Loucy (cell line): ENCODE measurements at regions not wholly inside any gene's neighbourhood (a gene's known extent, or its start where the extent isn't known, plus 50 kb on each side); places are given as distances from the start of the nearest gene placed in this dataset.
A peak's percentile ranks its signal among the peaks of the same experiment; 100 is the strongest.

Experiments
- H2AFZ ChIP-seq: fragments of 200-600 bp; sonication (generic); 2 replicates; pipeline ENCODE4 v1.6.0; 2016; ENCODE audit warnings: antibody characterized with exemption, mild to moderate bottlenecking, low read length, moderate library complexity
- H3F3A ChIP-seq: fragments of 200-600 bp; 2 replicates; pipeline ENCODE4 v1.6.0; 2016; ENCODE audit warnings: antibody characterized with exemption, low read depth, mild to moderate bottlenecking
- H3K27me3 ChIP-seq: fragments of 200-600 bp; sonication (generic); 2 replicates; pipeline ENCODE4 v1.6.1; 2014; ENCODE audit warnings: low read length, mild to moderate bottlenecking; ENCODE audit not compliant: insufficient read depth, poor library complexity, severe bottlenecking
- H3K36me3 ChIP-seq: fragments of 200-600 bp; sonication (generic); 2 replicates; pipeline ENCODE4 v1.6.1; 2016; ENCODE audit warnings: low read length; ENCODE audit not compliant: insufficient read depth
- H3K4me1 ChIP-seq: fragments of 200-600 bp; sonication (generic); 2 replicates; pipeline ENCODE4 v1.5.1; 2014; ENCODE audit warnings: low read length, mild to moderate bottlenecking; ENCODE audit not compliant: insufficient read depth, poor library complexity, severe bottlenecking
- H3K4me2 ChIP-seq: fragments of 200-600 bp; sonication (generic); 2 replicates; pipeline ENCODE4 v1.6.0; 2014; ENCODE audit warnings: antibody characterized with exemption, low read length, low read depth, mild to moderate bottlenecking; ENCODE audit not compliant: poor library complexity, severe bottlenecking
- H3K4me3 ChIP-seq: fragments of 200-600 bp; sonication (generic); 2 replicates; pipeline ENCODE4 v1.5.1; 2014; ENCODE audit warnings: low read length, mild to moderate bottlenecking, mixed read lengths; ENCODE audit not compliant: poor library complexity, severe bottlenecking
- H3K79me2 ChIP-seq: fragments of 200-600 bp; sonication (generic); 2 replicates; pipeline ENCODE4 v1.6.1; 2014; ENCODE audit warnings: low read length; ENCODE audit not compliant: insufficient read depth
- H3K9ac ChIP-seq: fragments of 200-600 bp; sonication (generic); 2 replicates; pipeline ENCODE4 v1.6.0; 2014; ENCODE audit warnings: mild to moderate bottlenecking, low read depth, low read length, moderate library complexity; ENCODE audit not compliant: poor library complexity, severe bottlenecking
- H3K9me2 ChIP-seq: fragments of 200-600 bp; sonication (generic); replicated peaks from 2 replicates; pipeline ENCODE4 v1.6.1; 2016; ENCODE audit warnings: low read depth, low read length, mixed read lengths
- H3K9me3 ChIP-seq: fragments of 200-600 bp; sonication (generic); 2 replicates; pipeline ENCODE4 v1.6.1; 2014; ENCODE audit warnings: mild to moderate bottlenecking, antibody characterized with exemption, low read length, low read depth; ENCODE audit not compliant: insufficient read depth
- H4K20me1 ChIP-seq: fragments of 200-600 bp; sonication (generic); 2 replicates; pipeline ENCODE4 v1.6.0; 2014; ENCODE audit warnings: antibody characterized with exemption, low read length, mild to moderate bottlenecking; ENCODE audit not compliant: insufficient read depth, poor library complexity, severe bottlenecking
- EZH2phosphoT487 ChIP-seq: fragments of 200-600 bp; IDR thresholded peaks from 2 replicates; pipeline ENCODE4 v1.6.1; 2018; ENCODE audit warnings: antibody characterized with exemption, mild to moderate bottlenecking, moderate library complexity, borderline replicate concordance
- TF ChIP-seq, protein P1 (sequence below): fragments of 200-600 bp; sonication (generic); conservative IDR thresholded peaks from 2 replicates; pipeline ENCODE4 v1.5.1; 2014; ENCODE audit warnings: mild to moderate bottlenecking, antibody characterized with exemption, low read length

DNA sequence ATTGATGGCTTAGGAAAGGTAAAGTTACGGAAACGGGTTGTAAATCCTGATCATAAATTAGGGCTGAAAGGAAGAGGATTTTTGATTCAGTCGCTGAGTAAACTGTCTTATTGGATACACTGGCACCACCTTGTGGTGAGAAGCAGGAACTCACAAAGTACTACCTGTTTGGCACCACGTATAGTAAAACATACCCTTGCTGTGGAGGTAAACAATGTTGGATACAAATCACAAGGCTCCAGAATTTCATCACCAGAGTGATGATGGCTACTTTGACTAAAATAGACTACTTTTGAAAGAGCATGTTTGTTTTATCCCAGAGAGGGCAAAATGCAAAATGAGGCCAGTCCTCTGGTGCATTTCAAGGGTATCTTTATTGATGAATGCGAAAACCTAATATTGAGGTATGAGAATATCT is 216.9 kb downstream of the IGSF11 start:
- Histone ChIP-seq H2AFZ (0 out of 2 replicates have a peak overlapping the region, but pooled peaks have one; percentile 4), H3K9me2 (no peaks in the 10 kb centered on the region), H4K20me1 (no peaks in the 10 kb centered on the region), H3K4me1 (no peaks in the 10 kb centered on the region), H3K36me3 (no peaks in the 10 kb centered on the region), H3K9ac (no peak overlapping the region), H3K79me2 (no peaks in the 10 kb centered on the region), H3K4me2 (no peak overlapping the region), H3F3A (no peaks in the 10 kb centered on the region), H3K27me3 (no peaks in the 10 kb centered on the region), H3K4me3 (no peak overlapping the region), H3K9me3 (no peaks in the 10 kb centered on the region)
- TF ChIP-seq, protein P1, sequence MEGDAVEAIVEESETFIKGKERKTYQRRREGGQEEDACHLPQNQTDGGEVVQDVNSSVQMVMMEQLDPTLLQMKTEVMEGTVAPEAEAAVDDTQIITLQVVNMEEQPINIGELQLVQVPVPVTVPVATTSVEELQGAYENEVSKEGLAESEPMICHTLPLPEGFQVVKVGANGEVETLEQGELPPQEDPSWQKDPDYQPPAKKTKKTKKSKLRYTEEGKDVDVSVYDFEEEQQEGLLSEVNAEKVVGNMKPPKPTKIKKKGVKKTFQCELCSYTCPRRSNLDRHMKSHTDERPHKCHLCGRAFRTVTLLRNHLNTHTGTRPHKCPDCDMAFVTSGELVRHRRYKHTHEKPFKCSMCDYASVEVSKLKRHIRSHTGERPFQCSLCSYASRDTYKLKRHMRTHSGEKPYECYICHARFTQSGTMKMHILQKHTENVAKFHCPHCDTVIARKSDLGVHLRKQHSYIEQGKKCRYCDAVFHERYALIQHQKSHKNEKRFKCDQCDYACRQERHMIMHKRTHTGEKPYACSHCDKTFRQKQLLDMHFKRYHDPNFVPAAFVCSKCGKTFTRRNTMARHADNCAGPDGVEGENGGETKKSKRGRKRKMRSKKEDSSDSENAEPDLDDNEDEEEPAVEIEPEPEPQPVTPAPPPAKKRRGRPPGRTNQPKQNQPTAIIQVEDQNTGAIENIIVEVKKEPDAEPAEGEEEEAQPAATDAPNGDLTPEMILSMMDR: peak; percentile 79
- TF ChIP-seq EZH2phosphoT487: no peak

DNA sequence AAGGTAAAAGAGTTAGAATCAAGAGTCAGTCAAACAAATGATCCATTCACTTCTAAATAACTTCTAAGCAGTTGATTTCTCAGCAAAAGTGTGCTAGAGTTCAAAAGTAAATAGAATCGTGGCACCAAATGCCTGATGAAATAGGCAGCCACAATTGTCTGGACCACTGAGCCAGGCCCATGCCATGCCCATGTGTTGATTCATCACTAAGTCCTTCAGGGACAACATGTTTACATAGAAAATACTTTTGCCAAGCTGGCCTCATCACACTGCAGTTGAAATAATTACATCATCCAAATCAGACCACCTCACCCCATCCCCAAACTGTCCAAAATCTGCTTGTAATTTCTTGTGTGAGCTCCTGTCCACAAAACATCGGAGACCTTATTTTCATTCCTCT is 216.3 kb downstream of the IGSF11 start:
- H3K4me2 ChIP-seq: no peak overlapping the region
- no peak overlapping the region for H2AFZ ChIP-seq
- H3K4me1 ChIP-seq: no peaks in the 10 kb centered on the region
- no peak overlapping the region for H3K4me3 ChIP-seq
- no peak overlapping the region for H3K9ac ChIP-seq
- no peaks in the 10 kb centered on the region for H3K79me2 ChIP-seq
- H3F3A ChIP-seq: no peaks in the 10 kb centered on the region
- H3K9me2 ChIP-seq: no peaks in the 10 kb centered on the region
- no peaks in the 10 kb centered on the region for H3K27me3 ChIP-seq
- H3K36me3 ChIP-seq: no peaks in the 10 kb centered on the region
- no peaks in the 10 kb centered on the region for H4K20me1 ChIP-seq
- H3K9me3 ChIP-seq: no peaks in the 10 kb centered on the region
- TF ChIP-seq EZH2phosphoT487: no peak
- TF ChIP-seq, protein P1: no peak

DNA sequence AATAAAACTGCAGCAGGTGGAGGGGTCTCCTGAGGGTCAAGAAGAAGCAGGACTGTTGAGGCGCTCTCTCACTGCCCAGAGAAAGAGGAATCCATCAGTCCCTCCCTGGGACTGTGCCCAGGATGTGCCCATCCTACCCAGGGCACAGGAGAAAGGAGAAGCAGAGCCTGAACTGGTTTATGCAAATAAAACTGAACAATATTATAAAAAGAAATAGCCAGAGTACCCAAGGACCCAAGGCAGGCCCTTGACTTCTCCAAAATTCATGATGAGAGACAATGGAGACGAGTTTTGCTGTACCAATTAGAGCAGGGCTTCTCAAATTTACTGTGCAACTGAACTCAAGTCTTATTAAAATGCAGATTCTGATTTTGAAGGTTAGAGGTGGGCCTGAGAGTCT is 211.0 kb downstream of the IGSF11 start:
- Histone ChIP-seq H3K9ac (no peak overlapping the region), H2AFZ (no peak overlapping the region), H3K9me3 (no peaks in the 10 kb centered on the region), H4K20me1 (no peaks in the 10 kb centered on the region), H3K4me2 (no peak overlapping the region), H3K79me2 (no peaks in the 10 kb centered on the region), H3K4me1 (no peaks in the 10 kb centered on the region), H3K27me3 (no peaks in the 10 kb centered on the region), H3K36me3 (no peaks in the 10 kb centered on the region), H3F3A (no peaks in the 10 kb centered on the region), H3K4me3 (no peak overlapping the region), H3K9me2 (no peaks in the 10 kb centered on the region)
- no peak for TF ChIP-seq EZH2phosphoT487
- TF ChIP-seq, protein P1: no peak
